ENCODE measurements at regions not wholly inside any gene's neighbourhood (a gene's known extent, or its start where the extent isn't known, plus 50 kb on each side); places are given as distances from the start of the nearest gene placed in this dataset.

DNA sequence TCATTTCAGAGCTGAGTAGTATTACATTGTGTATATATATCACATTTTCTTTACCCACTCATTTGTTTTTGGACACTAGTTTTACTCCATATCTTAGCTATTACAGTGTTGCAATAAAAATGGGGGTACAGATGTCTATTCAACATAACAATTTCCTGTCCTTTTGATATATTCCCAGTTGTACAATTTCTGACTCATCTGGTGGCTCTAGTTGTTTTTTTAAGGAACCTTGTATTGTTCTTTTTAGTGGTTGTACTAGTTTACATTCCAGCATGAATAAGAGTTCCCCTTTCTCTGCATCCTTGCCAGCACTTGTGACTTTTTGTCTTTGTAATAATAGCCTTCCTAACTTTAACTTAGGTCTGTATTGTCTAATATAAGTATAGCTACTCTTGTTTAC is 739.9 kb downstream of the XPNPEP1 start:
- ATAC-seq (replicated peaks; ENCODE audit: extremely low read depth, poor library complexity, severe bottlenecking) = no peak
- H3K27ac Mint-ChIP-seq (ENCODE audit: low read depth) = no peak overlapping the region
- no peak for DNase-seq (ENCODE audit: low spot score in 2 of 2)
- H3K36me3 Mint-ChIP-seq (ENCODE audit: insufficient read depth) = no peaks in the 10 kb centered on the region
- H3K4me3 Mint-ChIP-seq = no peak overlapping the region
- H3K27me3 Mint-ChIP-seq = no peaks in the 10 kb centered on the region
- H3K4me1 Mint-ChIP-seq = no peaks in the 10 kb centered on the region
- H3K9me3 Mint-ChIP-seq = peaks cover 23% of the 10 kb centered on the region

DNA sequence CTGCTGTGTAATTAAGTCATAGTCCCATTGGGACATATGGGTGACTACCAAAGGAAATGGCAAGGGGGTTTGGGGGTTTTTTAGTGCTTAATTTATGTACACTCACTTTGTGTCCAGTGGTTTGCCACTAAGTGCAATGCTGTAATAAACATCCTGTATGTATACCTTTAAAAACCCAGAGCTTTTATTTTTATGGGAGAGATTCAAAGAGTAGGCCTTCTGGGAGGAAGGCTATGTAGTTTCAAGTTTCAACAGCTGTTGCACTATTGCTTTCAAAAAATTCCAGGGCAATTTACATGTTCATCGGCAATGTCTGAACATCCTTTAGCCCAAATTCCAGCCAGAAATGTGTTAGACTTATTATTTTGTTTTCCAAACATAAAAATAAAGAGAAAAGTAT is 744.7 kb downstream of the XPNPEP1 start:
- Mint-ChIP-seq H3K4me3 (no peak overlapping the region), H3K9me3 (peaks cover 5% of the 10 kb centered on the region), H3K27me3 (no peaks in the 10 kb centered on the region), H3K4me1 (no peaks in the 10 kb centered on the region), H3K27ac (ENCODE audit: low read depth) (no peak overlapping the region), H3K36me3 (ENCODE audit: insufficient read depth) (no peaks in the 10 kb centered on the region)
- DNase-seq (ENCODE audit: low spot score in 2 of 2) (no peak), ATAC-seq (replicated peaks; ENCODE audit: extremely low read depth, poor library complexity, severe bottlenecking) (no peak)

DNA sequence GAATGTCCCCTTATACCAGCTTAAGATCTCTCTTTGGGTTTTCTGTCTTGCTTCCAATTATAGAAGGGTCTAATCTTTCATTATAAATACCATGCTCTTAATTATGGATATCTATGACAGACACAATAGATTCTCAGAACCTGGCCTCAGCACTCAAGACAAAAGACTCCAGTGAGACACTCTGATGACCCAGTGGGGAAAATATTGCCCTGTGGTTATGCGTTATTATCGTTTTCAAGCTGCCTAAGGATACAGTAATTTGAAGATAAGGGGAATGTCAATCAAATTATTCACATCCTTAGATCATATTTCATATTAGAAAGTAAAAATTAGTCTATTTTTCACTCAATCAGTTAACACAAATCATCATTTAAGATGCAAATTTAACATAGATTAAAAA is 748.8 kb downstream of the XPNPEP1 start:
- H3K36me3 Mint-ChIP-seq (ENCODE audit: insufficient read depth) = no peaks in the 10 kb centered on the region
- H3K9me3 Mint-ChIP-seq = peaks cover 6% of the 10 kb centered on the region
- DNase-seq (ENCODE audit: low spot score in 2 of 2) (no peak), ATAC-seq (replicated peaks; ENCODE audit: extremely low read depth, poor library complexity, severe bottlenecking) (no peak)
- H3K4me1 Mint-ChIP-seq = no peaks in the 10 kb centered on the region
- no peak overlapping the region for H3K4me3 Mint-ChIP-seq
- H3K27me3 Mint-ChIP-seq = no peaks in the 10 kb centered on the region
- H3K27ac Mint-ChIP-seq (ENCODE audit: low read depth) = no peak overlapping the region

DNA sequence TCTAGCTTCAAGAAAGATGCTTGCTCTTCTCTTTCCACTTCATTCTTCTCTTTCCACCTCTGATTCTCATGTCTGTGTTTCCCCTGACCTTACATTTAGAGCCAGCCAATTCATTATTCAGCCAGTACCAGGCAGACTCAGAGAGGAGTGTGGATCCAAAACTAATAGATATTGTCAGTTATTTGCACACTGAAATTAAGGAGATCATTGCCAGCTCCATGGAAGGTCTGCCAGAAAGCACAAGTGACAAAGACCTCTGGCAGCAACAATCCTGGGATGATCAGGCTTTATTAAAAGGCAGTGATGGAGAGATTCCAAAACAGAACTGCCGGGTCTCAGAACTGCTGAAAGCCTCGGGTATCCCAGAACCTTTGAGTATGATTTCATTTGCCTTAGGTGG is 749.4 kb downstream of the XPNPEP1 start:
- Mint-ChIP-seq H3K36me3 (ENCODE audit: insufficient read depth) (no peaks in the 10 kb centered on the region), H3K9me3 (peaks cover 6% of the 10 kb centered on the region), H3K4me3 (no peak overlapping the region), H3K4me1 (no peaks in the 10 kb centered on the region), H3K27me3 (no peaks in the 10 kb centered on the region), H3K27ac (ENCODE audit: low read depth) (no peak overlapping the region)
- ATAC-seq (replicated peaks; ENCODE audit: extremely low read depth, poor library complexity, severe bottlenecking) = no peak
- no peak for DNase-seq (ENCODE audit: low spot score in 2 of 2)

DNA sequence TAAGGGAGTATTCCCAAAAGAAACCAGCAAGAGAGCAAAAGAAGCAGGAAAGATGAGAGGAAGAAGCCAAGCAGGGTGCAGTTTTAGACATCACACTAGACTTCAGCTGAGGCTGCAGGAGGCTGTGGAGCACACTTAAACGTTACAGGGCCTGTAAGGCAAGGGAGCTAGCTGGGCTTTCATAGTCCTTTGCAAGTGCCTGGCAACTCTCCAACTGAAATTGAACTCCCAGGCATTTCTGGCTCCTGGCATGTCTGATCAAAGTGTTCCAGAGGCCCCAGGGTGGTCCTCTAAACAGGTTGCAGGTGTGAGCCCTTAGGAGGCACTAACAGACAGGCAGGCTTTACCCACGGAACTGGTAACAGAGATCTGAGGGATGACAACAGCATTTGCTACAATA is 750.2 kb downstream of the XPNPEP1 start:
- H3K36me3 Mint-ChIP-seq (ENCODE audit: insufficient read depth) = no peaks in the 10 kb centered on the region
- H3K27ac Mint-ChIP-seq (ENCODE audit: low read depth) = no peak overlapping the region
- no peaks in the 10 kb centered on the region for H3K27me3 Mint-ChIP-seq
- DNase-seq (ENCODE audit: low spot score in 2 of 2) (no peak), ATAC-seq (replicated peaks; ENCODE audit: extremely low read depth, poor library complexity, severe bottlenecking) (no peak)
- no peak overlapping the region for H3K4me3 Mint-ChIP-seq
- H3K9me3 Mint-ChIP-seq = peaks cover 6% of the 10 kb centered on the region
- no peaks in the 10 kb centered on the region for H3K4me1 Mint-ChIP-seq

DNA sequence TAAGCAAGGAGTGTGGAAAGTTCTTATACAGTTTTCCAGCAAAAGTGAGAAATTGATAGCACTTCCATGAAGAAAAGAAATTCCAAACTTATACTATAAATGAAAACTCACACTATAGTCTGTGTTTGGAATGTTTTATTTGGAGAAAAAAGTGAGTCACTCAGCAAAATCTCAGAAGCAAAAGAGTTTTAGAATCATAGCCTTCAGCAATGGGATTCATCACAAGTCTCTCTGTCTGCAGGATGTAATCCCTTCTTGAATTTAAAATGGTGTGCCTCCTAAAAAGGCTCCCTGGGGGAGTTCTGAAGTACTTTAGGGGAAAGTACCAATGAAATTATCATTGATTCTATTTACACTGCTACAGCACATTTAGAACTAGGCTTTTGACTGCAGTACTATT is 756.4 kb downstream of the XPNPEP1 start:
- peaks cover 14% of the 10 kb centered on the region for H3K9me3 Mint-ChIP-seq
- H3K27ac Mint-ChIP-seq (ENCODE audit: low read depth) = no peak overlapping the region
- H3K36me3 Mint-ChIP-seq (ENCODE audit: insufficient read depth) = no peaks in the 10 kb centered on the region
- no peak for ATAC-seq (replicated peaks; ENCODE audit: extremely low read depth, poor library complexity, severe bottlenecking)
- no peaks in the 10 kb centered on the region for H3K27me3 Mint-ChIP-seq
- no peak for DNase-seq (ENCODE audit: low spot score in 2 of 2)
- H3K4me3 Mint-ChIP-seq = no peak overlapping the region
- H3K4me1 Mint-ChIP-seq = no peaks in the 10 kb centered on the region

DNA sequence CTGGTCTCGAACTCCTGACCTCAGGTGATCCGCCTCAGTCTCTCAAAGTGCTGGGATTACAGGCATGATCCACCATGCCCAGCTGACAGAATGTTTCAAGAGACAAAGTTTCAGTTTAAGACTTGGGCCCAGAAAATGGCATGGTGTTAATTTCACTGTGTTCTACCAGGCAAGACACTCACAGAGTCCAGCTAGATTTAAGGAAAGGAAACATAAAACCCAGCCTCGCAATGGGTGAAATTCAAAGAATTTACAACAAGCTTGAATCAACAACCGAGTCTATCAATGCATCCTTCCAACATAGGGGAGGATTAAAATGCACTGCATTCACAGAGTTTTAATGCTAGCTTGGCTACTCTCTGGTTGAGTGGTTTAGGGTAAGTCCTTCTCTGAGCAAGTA is 764.0 kb downstream of the XPNPEP1 start:
- Mint-ChIP-seq H3K9me3 (peaks cover 14% of the 10 kb centered on the region), H3K27me3 (no peaks in the 10 kb centered on the region), H3K4me3 (no peak overlapping the region), H3K4me1 (no peaks in the 10 kb centered on the region), H3K27ac (ENCODE audit: low read depth) (no peak overlapping the region), H3K36me3 (ENCODE audit: insufficient read depth) (no peaks in the 10 kb centered on the region)
- no peak for ATAC-seq (replicated peaks; ENCODE audit: extremely low read depth, poor library complexity, severe bottlenecking)
- DNase-seq (ENCODE audit: low spot score in 2 of 2) = no peak

DNA sequence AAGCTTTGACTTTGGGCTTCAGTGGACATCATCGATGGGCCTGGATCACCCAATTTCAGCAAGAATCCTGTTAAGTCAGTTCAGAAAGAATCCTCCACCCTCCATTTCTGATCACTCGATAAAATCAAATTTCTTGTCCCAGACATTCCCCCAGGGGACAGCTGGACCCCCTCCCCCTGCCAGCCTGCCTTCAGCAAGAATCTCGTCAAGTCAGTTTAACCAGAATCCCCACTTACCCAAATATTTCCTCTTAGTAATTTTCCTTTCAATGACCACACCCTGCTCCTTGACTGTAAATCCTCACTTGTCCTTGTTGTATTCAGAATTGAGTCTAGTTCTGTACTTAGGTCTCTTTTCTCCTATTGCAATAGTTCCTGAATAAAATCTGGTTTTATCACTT is 766.9 kb downstream of the XPNPEP1 start:
- no peaks in the 10 kb centered on the region for H3K27me3 Mint-ChIP-seq
- DNase-seq (ENCODE audit: low spot score in 2 of 2) = no peak
- H3K36me3 Mint-ChIP-seq (ENCODE audit: insufficient read depth) = no peaks in the 10 kb centered on the region
- H3K27ac Mint-ChIP-seq (ENCODE audit: low read depth) = no peak overlapping the region
- peaks cover 12% of the 10 kb centered on the region for H3K9me3 Mint-ChIP-seq
- no peak overlapping the region for H3K4me3 Mint-ChIP-seq
- no peaks in the 10 kb centered on the region for H3K4me1 Mint-ChIP-seq
- ATAC-seq (replicated peaks; ENCODE audit: extremely low read depth, poor library complexity, severe bottlenecking) = no peak

DNA sequence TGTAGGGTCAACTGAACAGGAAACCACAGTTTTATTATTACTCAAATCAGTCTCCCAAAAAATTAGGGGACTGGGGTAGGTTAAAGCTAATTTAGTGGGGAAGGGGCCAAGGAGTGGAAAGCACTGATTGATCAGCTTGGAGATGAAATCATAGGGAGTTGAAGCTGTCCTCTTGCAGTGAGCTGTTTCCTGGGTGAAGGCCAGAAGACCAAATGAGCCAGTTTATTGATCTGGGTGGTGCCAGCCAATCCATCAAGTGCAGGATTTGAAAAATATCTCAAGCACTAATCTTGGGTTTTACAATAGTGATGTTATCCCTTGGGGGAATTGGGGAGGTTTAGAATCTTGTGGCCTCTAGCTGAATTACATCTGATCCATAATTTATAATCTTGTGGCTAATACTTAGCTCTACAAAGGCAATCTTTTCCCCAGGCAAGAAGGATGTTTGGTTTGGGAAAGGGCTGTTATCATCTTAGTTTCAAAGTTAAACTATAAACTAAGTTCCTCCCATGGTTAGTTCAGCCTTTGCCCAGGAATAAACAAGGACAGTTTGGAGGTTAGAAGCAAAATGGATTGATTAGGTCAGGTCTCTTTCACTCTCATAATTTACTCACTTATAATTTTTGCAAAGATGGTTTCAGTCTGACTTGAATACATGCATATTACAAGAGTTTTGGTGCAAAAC is 773.5 kb downstream of the XPNPEP1 start:
- ATAC-seq (replicated peaks; ENCODE audit: extremely low read depth, poor library complexity, severe bottlenecking) = no peak
- H3K9me3 Mint-ChIP-seq = peaks cover 33% of the 10 kb centered on the region

DNA sequence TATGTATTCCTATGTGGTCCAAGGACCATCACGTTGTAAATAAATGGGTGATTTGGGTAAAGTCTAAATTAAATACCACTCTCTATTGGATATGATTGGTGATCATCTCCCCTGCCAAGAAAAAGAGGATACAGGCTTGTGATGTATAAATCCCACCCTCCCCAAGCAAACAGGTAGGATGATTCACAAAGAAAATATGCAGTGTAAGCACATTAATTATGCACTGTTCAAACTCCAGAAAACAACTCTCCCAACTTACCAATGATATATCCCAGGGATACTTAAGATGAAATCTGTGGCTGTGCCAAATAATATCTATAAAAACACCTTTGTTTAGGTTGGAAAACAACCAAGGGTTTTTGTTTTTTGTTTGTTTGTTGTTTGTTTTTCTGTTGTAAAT is 795.9 kb downstream of the XPNPEP1 start:
- Mint-ChIP-seq H3K4me1 (no peaks in the 10 kb centered on the region), H3K27ac (ENCODE audit: low read depth) (no peak overlapping the region), H3K4me3 (no peak overlapping the region), H3K36me3 (ENCODE audit: insufficient read depth) (no peaks in the 10 kb centered on the region), H3K27me3 (no peaks in the 10 kb centered on the region), H3K9me3 (peaks cover 6% of the 10 kb centered on the region)
- DNase-seq (ENCODE audit: low spot score in 2 of 2) = no peak
- ATAC-seq (replicated peaks; ENCODE audit: extremely low read depth, poor library complexity, severe bottlenecking) = no peak

More for the DNA sequence above, 773.5 kb downstream of the XPNPEP1 start:
- Mint-ChIP-seq H3K27me3 (no peaks in the 10 kb centered on the region), H3K4me3 (no peak overlapping the region), H3K4me1 (no peaks in the 10 kb centered on the region), H3K36me3 (ENCODE audit: insufficient read depth) (no peaks in the 10 kb centered on the region), H3K27ac (ENCODE audit: low read depth) (no peak overlapping the region)
- DNase-seq (ENCODE audit: low spot score in 2 of 2) = no peak

DNA sequence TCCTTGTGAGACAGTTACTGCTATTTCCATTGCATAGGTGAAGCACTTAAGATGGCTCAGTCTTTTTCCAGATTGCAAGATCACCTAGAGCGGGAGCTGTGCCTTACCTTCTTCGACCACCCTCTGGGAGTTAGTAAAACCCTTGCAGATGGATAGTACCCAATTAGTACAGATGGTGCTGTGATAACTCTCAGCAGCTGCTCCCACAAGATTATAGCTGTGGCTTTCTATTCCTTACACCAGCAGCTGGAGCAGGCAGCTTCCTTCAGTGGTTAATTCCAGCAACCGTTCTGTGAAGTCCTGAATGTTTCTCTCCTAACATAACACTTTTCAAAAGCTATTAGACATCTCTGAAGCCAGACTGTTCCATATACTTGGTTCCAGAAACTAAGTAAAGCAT is 796.8 kb downstream of the XPNPEP1 start:
- Mint-ChIP-seq H3K4me3 (no peak overlapping the region), H3K4me1 (no peaks in the 10 kb centered on the region), H3K27me3 (no peaks in the 10 kb centered on the region), H3K27ac (ENCODE audit: low read depth) (no peak overlapping the region), H3K9me3 (peaks cover 5% of the 10 kb centered on the region), H3K36me3 (ENCODE audit: insufficient read depth) (no peaks in the 10 kb centered on the region)
- ATAC-seq (replicated peaks; ENCODE audit: extremely low read depth, poor library complexity, severe bottlenecking) (no peak), DNase-seq (ENCODE audit: low spot score in 2 of 2) (no peak)

DNA sequence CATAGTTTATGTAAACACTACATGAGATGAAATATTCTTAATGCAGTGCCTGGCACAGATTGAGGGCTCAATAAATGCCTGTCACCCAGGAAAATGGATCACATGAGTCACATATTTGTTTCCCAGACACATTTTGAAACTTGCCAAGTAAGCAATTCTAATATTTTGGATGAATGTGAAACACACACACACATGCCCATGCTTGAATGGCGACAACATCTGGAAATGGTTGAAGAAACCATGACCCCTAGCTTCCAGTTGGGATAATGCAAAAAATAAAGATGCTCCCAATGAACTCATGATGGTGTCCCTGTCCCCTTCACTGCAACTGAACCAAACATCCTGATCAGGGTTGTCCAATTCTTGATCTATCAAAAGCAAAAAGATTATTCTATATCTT is 797.3 kb downstream of the XPNPEP1 start:
- Mint-ChIP-seq H3K4me1 (no peaks in the 10 kb centered on the region), H3K36me3 (ENCODE audit: insufficient read depth) (no peaks in the 10 kb centered on the region), H3K4me3 (no peak overlapping the region), H3K27me3 (no peaks in the 10 kb centered on the region), H3K27ac (ENCODE audit: low read depth) (no peak overlapping the region), H3K9me3 (peaks cover 5% of the 10 kb centered on the region)
- no peak for DNase-seq (ENCODE audit: low spot score in 2 of 2)
- no peak for ATAC-seq (replicated peaks; ENCODE audit: extremely low read depth, poor library complexity, severe bottlenecking)

DNA sequence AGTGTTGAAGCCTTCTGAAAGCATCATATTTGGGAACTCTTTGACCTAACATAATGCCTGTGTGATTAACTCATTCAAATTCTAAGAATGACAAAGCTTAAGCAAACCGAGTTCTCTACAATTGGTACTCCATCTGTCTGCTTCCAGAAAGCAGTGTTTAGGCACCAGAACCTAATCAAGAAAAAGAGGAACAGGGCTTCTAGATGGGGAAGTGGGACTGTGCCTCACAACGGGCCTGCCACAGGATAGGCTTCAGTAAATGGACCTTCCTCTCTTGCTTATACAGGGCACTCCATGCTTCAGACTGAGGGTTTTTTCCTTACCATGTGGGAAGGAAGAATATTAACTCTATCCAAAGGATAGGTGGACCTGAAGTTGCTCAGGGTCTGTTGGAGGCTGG is 808.1 kb downstream of the XPNPEP1 start:
- H3K27ac Mint-ChIP-seq (ENCODE audit: low read depth) = no peak overlapping the region

DNA sequence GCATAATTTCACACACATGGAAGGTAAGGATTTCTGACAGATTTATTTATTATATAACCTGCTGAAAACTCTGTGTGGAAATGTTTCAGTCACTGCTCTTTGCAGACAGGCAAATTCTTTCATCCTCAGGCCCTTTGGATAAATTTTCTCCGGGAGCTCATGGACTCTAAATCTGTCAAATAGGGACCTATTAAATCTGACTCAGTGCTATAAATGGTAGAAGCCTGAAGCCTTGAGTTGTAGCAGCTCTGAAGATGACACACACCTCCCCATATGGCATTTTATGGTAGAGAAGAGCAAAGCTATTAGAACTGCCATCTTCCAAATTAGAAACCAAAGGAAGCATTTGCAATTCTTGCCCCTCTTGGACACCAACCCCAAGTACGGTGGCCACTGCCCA is 808.7 kb downstream of the XPNPEP1 start:
- ATAC-seq (replicated peaks; ENCODE audit: extremely low read depth, poor library complexity, severe bottlenecking) (no peak), DNase-seq (ENCODE audit: low spot score in 2 of 2) (no peak)
- no peak overlapping the region for H3K4me3 Mint-ChIP-seq
- no peak overlapping the region for H3K27ac Mint-ChIP-seq (ENCODE audit: low read depth)
- no peaks in the 10 kb centered on the region for H3K4me1 Mint-ChIP-seq
- peaks cover 33% of the 10 kb centered on the region for H3K9me3 Mint-ChIP-seq
- no peaks in the 10 kb centered on the region for H3K36me3 Mint-ChIP-seq (ENCODE audit: insufficient read depth)
- H3K27me3 Mint-ChIP-seq = no peaks in the 10 kb centered on the region

More for the DNA sequence above, 808.1 kb downstream of the XPNPEP1 start:
- no peak for DNase-seq (ENCODE audit: low spot score in 2 of 2)
- H3K4me1 Mint-ChIP-seq = no peaks in the 10 kb centered on the region
- no peak overlapping the region for H3K4me3 Mint-ChIP-seq
- no peaks in the 10 kb centered on the region for H3K27me3 Mint-ChIP-seq
- ATAC-seq (replicated peaks; ENCODE audit: extremely low read depth, poor library complexity, severe bottlenecking) = no peak
- H3K9me3 Mint-ChIP-seq = peaks cover 27% of the 10 kb centered on the region
- H3K36me3 Mint-ChIP-seq (ENCODE audit: insufficient read depth) = no peaks in the 10 kb centered on the region

Data from central memory CD8-positive, alpha-beta T cell (primary cell).